Upper lobe of left lung (tissue), 4 donors: ENCODE measurements at regions not wholly inside any gene's neighbourhood (a gene's known extent, or its start where the extent isn't known, plus 50 kb on each side); places are given as distances from the start of the nearest gene placed in this dataset.
"Not testable (repeated sequence)": the region's sequence is repeated elsewhere in the genome, so short reads cannot be mapped to it uniquely, and the experiment has no call there.

Source experiments
- POLR2A ChIP-seq, 4 donors: fragments of 450-650 bp; IDR thresholded peaks; one replicate each; pipeline ENCODE4 v1.5.1; 2016 to 2017; ENCODE audit warnings: antibody characterized with exemption in 4 of 4, mild to moderate bottlenecking in 2 of 4
- POLR2AphosphoS5 ChIP-seq, 2 donors: sonication (generic); formaldehyde crosslinking; IDR thresholded peaks; one replicate each; pipeline ENCODE4 v1.5.1; 2017; ENCODE audit warnings: antibody characterized with exemption in 2 of 2
- TF ChIP-seq, protein P1 (sequence below), 6 experiments: fragments of 450-650 bp in 4 of 6; fragments of 200-600 bp in 2 of 6; sonication (generic) in 2 of 6; IDR thresholded peaks; one replicate each; pipeline ENCODE4 v1.5.1; 2016 to 2019; ENCODE audit warnings: antibody characterized with exemption in 6 of 6

DNA sequence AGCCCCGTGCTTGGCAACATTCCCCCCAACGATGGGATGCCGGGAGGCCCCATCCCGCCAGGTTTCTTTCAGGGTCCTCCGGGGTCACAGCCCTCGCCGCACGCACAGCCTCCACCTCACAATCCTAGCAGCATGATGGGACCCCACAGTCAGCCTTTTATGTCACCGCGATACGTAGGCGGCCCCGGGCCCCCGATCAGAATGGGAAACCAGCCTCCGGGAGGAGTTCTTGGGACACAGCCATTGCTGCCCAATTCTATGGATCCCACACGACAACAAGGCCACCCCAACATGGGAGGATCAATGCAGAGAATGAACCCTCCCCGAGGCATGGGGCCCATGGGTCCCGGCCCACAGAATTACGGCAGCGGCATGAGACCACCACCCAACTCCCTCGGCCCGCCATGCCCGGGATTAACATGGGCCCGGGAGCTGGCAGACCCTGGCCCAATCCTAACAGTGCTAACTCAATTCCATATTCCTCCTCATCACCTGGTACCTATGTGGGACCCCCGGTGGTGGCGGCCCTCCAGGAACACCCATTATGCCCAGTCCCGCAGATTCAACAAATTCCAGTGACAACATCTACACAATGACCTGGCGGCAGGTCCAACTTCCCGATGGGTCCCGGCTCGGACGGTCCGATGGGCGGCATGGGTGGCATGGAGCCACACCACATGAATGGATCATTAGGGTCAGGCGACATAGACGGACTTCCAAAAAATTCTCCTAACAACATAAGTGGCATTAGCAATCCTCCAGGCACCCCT lies 116.0 kb upstream of the CDK13 start:
- TF ChIP-seq, protein P1, sequence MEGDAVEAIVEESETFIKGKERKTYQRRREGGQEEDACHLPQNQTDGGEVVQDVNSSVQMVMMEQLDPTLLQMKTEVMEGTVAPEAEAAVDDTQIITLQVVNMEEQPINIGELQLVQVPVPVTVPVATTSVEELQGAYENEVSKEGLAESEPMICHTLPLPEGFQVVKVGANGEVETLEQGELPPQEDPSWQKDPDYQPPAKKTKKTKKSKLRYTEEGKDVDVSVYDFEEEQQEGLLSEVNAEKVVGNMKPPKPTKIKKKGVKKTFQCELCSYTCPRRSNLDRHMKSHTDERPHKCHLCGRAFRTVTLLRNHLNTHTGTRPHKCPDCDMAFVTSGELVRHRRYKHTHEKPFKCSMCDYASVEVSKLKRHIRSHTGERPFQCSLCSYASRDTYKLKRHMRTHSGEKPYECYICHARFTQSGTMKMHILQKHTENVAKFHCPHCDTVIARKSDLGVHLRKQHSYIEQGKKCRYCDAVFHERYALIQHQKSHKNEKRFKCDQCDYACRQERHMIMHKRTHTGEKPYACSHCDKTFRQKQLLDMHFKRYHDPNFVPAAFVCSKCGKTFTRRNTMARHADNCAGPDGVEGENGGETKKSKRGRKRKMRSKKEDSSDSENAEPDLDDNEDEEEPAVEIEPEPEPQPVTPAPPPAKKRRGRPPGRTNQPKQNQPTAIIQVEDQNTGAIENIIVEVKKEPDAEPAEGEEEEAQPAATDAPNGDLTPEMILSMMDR (IDR thresholded peaks at IDR 0.05) = not testable (repeated sequence)
- TF ChIP-seq POLR2A, POLR2AphosphoS5 (IDR thresholded peaks at IDR 0.05): not testable (repeated sequence)
